Thyroid gland (tissue), 4 donors: ENCODE measurements at regions not wholly inside any gene's neighbourhood (a gene's known extent, or its start where the extent isn't known, plus 50 kb on each side); places are given as distances from the start of the nearest gene placed in this dataset.

Source experiments
- CTCF ChIP-seq, 6 experiments: fragments of 200-600 bp in 3 of 6; fragments of 450-650 bp in 3 of 6; sonication (generic) in 3 of 6; IDR thresholded peaks; one replicate each; pipeline ENCODE4 v1.5.1; 2016 to 2019; ENCODE audit warnings: antibody characterized with exemption in 6 of 6, mild to moderate bottlenecking in 2 of 6, inconsistent platforms in 1 of 6, moderate library complexity in 1 of 6
- POLR2A ChIP-seq, 2 donors: fragments of 450-650 bp; IDR thresholded peaks; one replicate each; pipeline ENCODE4 v1.6.1; 2017; ENCODE audit warnings: antibody characterized with exemption in 2 of 2, mild to moderate bottlenecking in 2 of 2, moderate library complexity in 1 of 2

- no peak for TF ChIP-seq CTCF (IDR thresholded peaks at IDR 0.05)
- no peak for TF ChIP-seq POLR2A (IDR thresholded peaks at IDR 0.05)
Measured at GRCh38 chr10:63883861-63884260, 362.7 kb downstream of the REEP3 start.
